BLaER1 (cell line): ENCODE measurements at regions not wholly inside any gene's neighbourhood (a gene's known extent, or its start where the extent isn't known, plus 50 kb on each side); places are given as distances from the start of the nearest gene placed in this dataset.
"Not testable (repeated sequence)": the region's sequence is repeated elsewhere in the genome, so short reads cannot be mapped to it uniquely, and the experiment has no call there.

Experiments
- H3K27ac ChIP-seq: shearing (Covaris generic); formaldehyde crosslinking; 2 replicates; pipeline ENCODE4 v1.8.1; 2022
- H3K27me3 ChIP-seq: shearing (Covaris generic); formaldehyde crosslinking; 2 replicates; pipeline ENCODE4 v1.8.1; 2022
- H3K36me3 ChIP-seq: shearing (Covaris generic); formaldehyde crosslinking; 2 replicates; pipeline ENCODE4 v1.8.1; 2022
- H3K4me1 ChIP-seq: shearing (Covaris generic); formaldehyde crosslinking; 2 replicates; pipeline ENCODE4 v1.8.1; 2022
- H3K4me2 ChIP-seq: shearing (Covaris generic); formaldehyde crosslinking; 2 replicates; pipeline ENCODE4 v1.8.1; 2022
- H3K4me3 ChIP-seq: shearing (Covaris generic); formaldehyde crosslinking; 2 replicates; pipeline ENCODE4 v1.8.1; 2022
- H3K9ac ChIP-seq: shearing (Covaris generic); formaldehyde crosslinking; 2 replicates; pipeline ENCODE4 v1.8.1; 2022
- H3K9me3 ChIP-seq: shearing (Covaris generic); formaldehyde crosslinking; 2 replicates; pipeline ENCODE4 v1.8.1; 2022
- H4K20me1 ChIP-seq: shearing (Covaris generic); formaldehyde crosslinking; 2 replicates; pipeline ENCODE4 v1.8.1; 2022
- Cebpa-rat ChIP-seq: shearing (Covaris generic); IDR thresholded peaks from 2 replicates; pipeline ENCODE4 v1.8.1; 2022

GRCh38 chr10:32190890-32191491 lies 134.8 kb upstream of the KIF5B start:
- no peak for TF ChIP-seq Cebpa-rat
- Histone ChIP-seq H3K36me3 (no peaks in the 10 kb centered on the region), H3K4me3 (no peak overlapping the region), H3K27ac (no peak overlapping the region), H3K9ac (no peak overlapping the region), H4K20me1 (no peaks in the 10 kb centered on the region), H3K9me3 (no peaks in the 10 kb centered on the region), H3K4me1 (no peaks in the 10 kb centered on the region), H3K27me3 (no peaks in the 10 kb centered on the region), H3K4me2 (no peak overlapping the region)

GRCh38 chr10:32189400-32190084 lies 133.3 kb upstream of the KIF5B start:
- Histone ChIP-seq H3K36me3 (no peaks in the 10 kb centered on the region), H3K4me1 (no peaks in the 10 kb centered on the region), H3K9me3 (no peaks in the 10 kb centered on the region), H3K27ac (no peak overlapping the region), H4K20me1 (no peaks in the 10 kb centered on the region), H3K4me3 (no peak overlapping the region), H3K4me2 (no peak overlapping the region), H3K27me3 (no peaks in the 10 kb centered on the region), H3K9ac (no peak overlapping the region)
- no peak for TF ChIP-seq Cebpa-rat

DNA sequence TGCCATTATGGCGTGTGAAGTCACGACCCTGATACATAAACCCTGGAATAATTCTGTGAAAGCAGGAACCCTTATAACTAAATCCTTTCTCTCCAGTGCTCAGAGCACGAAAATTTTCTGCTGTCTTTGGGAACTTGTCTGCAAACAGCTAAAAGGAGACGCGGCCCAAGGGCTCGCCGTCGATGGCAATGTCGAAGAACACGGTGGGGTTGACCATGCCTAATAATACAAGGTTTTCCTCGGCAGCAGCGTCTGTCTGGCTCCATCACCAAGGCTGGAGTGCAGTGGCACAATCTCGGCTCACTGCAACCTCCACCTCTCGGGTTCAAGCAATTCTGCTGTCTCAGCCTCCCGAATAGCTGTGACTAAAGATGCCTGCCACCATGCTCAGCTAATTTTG lies 132.4 kb upstream of the KIF5B start:
- not testable (repeated sequence) for H3K27me3 ChIP-seq, H3K4me3 ChIP-seq, H3K4me1 ChIP-seq, H3K27ac ChIP-seq, H3K4me2 ChIP-seq, H3K9ac ChIP-seq, H3K36me3 ChIP-seq, H3K9me3 ChIP-seq, H4K20me1 ChIP-seq

- H3K4me2 ChIP-seq, result no peak overlapping the region
- H3K36me3 ChIP-seq, result no peaks in the 10 kb centered on the region
- no peaks in the 10 kb centered on the region for H4K20me1 ChIP-seq
- H3K27ac ChIP-seq, result no peak overlapping the region
- no peak overlapping the region for H3K4me3 ChIP-seq
- TF ChIP-seq Cebpa-rat, result no peak
- H3K4me1 ChIP-seq, result no peaks in the 10 kb centered on the region
- H3K9ac ChIP-seq, result no peak overlapping the region
- H3K27me3 ChIP-seq, result no peaks in the 10 kb centered on the region
- no peaks in the 10 kb centered on the region for H3K9me3 ChIP-seq
Measured at GRCh38 chr10:32187686-32188085, 131.5 kb upstream of the KIF5B start.

GRCh38 chr10:32183652-32184051 lies 127.4 kb upstream of the KIF5B start:
- H3K4me2 ChIP-seq, result not testable (repeated sequence)

GRCh38 chr10:32182476-32182875 lies 126.3 kb upstream of the KIF5B start:
- Histone ChIP-seq H3K4me1 (no peaks in the 10 kb centered on the region), H3K27ac (no peak overlapping the region), H3K9me3 (no peaks in the 10 kb centered on the region), H4K20me1 (no peaks in the 10 kb centered on the region), H3K9ac (no peak overlapping the region), H3K4me3 (no peak overlapping the region), H3K4me2 (no peak overlapping the region), H3K36me3 (no peaks in the 10 kb centered on the region), H3K27me3 (no peaks in the 10 kb centered on the region)
- TF ChIP-seq Cebpa-rat, result no peak

More at GRCh38 chr10:32183652-32184051, 127.4 kb upstream of the KIF5B start:
- not testable (repeated sequence) for H3K4me1 ChIP-seq, H3K36me3 ChIP-seq, H3K27me3 ChIP-seq, H3K9me3 ChIP-seq, H3K4me3 ChIP-seq, H3K27ac ChIP-seq, H4K20me1 ChIP-seq, H3K9ac ChIP-seq

GRCh38 chr10:32180390-32181280 lies 124.4 kb upstream of the KIF5B start:
- no peak overlapping the region for H3K4me3 ChIP-seq
- H3K27ac ChIP-seq, result no peak overlapping the region
- H3K9ac ChIP-seq, result no peak overlapping the region
- no peaks in the 10 kb centered on the region for H4K20me1 ChIP-seq
- TF ChIP-seq Cebpa-rat, result no peak
- no peaks in the 10 kb centered on the region for H3K4me1 ChIP-seq
- H3K4me2 ChIP-seq, result no peak overlapping the region
- H3K36me3 ChIP-seq, result no peaks in the 10 kb centered on the region
- H3K27me3 ChIP-seq, result no peaks in the 10 kb centered on the region
- no peaks in the 10 kb centered on the region for H3K9me3 ChIP-seq

- Histone ChIP-seq H3K4me1 (no peaks in the 10 kb centered on the region), H3K27ac (no peak overlapping the region), H4K20me1 (no peaks in the 10 kb centered on the region), H3K9me3 (no peaks in the 10 kb centered on the region), H3K27me3 (no peaks in the 10 kb centered on the region), H3K4me2 (no peak overlapping the region), H3K4me3 (no peak overlapping the region), H3K9ac (no peak overlapping the region), H3K36me3 (no peaks in the 10 kb centered on the region)
- TF ChIP-seq Cebpa-rat, result no peak
Measured at GRCh38 chr10:32179836-32180235, 123.6 kb upstream of the KIF5B start.

DNA sequence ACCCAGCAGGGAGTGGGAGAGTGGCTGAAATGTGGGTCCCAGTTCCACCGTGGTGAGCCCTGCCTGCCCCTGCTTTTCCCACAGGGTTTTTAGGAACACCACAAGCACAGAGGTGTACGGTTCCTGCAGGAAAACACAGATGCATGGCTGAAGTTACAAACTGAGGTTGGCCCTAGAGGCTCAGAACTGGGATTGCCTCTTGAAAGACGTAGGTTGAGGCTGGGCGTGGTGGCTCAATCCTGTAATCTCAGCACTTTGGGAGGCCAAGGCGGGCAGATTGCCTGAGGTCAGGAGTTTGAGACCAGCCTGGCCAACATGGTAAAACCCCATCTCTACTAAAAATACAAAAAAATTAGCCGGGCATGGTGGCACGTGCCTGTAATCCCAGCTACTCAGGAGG lies 121.4 kb upstream of the KIF5B start:
- not testable (repeated sequence) for H3K27ac ChIP-seq, H3K4me3 ChIP-seq, H3K27me3 ChIP-seq, H3K9me3 ChIP-seq, H3K36me3 ChIP-seq, H3K4me2 ChIP-seq, H3K9ac ChIP-seq, H4K20me1 ChIP-seq, H3K4me1 ChIP-seq

DNA sequence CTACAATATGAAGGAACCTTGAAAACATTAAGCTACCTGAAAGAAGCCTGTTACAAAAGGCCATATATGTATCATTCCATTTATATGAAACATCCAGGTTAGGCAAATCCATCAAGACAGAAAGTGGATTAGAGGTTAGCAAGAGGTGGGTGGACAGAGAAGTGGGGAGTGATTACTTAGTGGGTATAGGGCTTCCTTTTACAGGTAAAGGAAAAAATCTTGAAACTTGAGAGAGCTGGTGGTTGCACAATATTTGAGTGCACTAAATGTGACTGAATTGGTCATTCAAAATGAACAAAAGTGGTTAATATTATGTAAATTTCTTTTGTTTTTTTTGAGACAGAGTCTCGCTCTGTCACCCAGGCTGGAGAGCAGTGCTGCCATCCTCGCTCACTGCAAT lies 119.4 kb upstream of the KIF5B start:
- Histone ChIP-seq H3K36me3 (no peaks in the 10 kb centered on the region), H3K9me3 (no peaks in the 10 kb centered on the region), H3K4me3 (no peak overlapping the region), H3K4me1 (no peaks in the 10 kb centered on the region), H3K27me3 (no peaks in the 10 kb centered on the region), H3K9ac (no peak overlapping the region), H3K4me2 (no peak overlapping the region), H4K20me1 (no peaks in the 10 kb centered on the region), H3K27ac (no peak overlapping the region)
- TF ChIP-seq Cebpa-rat, result no peak
